GM20431 (cell line): ENCODE measurements at regions not wholly inside any gene's neighbourhood (a gene's known extent, or its start where the extent isn't known, plus 50 kb on each side); places are given as distances from the start of the nearest gene placed in this dataset.
"Not testable (repeated sequence)": the region's sequence is repeated elsewhere in the genome, so short reads cannot be mapped to it uniquely, and the experiment has no call there.

Source experiments
- in situ Hi-C: fragments of 300-500 bp; cut with MseI, MboI; formaldehyde crosslinking; loops from one replicate; pipeline ENCODE4 v1.15.0; 2020; ENCODE audit warnings: low sequenced_read_pairs; ENCODE audit not compliant: unreplicated experiment

DNA sequence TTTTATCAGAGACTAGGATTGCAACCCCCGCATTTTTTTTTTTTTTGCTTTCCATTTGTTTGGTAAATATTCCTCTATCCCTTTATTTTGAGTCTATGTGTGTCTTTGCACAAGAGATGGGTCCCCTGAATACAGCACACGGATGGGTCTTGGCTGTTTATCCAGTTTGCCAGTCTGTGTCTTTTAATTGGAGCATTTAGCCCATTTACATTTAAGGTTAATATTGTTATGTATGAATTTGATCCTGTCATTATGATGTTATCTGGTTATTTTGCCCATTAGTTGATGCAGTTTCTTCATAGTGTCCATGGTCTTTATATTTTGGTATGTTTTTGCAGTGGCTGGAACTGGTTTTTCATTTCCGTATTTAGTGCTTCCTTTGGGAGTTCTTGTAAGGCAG lies 220.9 kb downstream of the UTRN start:
- in situ Hi-C loops, result not testable (repeated sequence)

DNA sequence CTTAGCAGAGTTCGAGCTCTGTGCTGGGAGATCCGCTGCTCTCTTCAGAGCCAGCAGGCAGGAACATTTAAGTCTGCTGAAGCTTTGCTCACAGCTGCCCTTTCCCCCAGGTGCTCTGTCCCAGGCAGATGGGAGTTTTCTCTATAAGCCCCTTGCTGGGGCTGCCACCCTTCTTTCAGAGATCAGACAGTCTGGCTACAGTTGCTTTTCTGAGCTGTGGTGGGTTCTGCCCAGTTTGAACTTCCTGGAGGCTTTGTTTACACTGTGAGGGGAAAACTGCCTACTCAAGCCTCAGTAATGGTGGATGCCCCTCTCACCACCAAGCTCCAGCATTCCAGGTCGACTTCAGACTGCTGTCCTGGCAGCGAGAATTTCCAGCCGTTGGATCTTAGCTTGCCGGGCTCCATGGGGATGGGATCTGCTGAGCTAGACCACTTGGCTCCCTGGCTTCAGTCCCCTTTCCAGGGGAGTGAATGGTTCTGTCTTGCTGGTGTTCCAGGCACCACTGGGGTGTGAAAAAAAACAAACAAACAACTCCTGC lies 222.7 kb downstream of the UTRN start:
- in situ Hi-C loops, result not testable (repeated sequence)

DNA sequence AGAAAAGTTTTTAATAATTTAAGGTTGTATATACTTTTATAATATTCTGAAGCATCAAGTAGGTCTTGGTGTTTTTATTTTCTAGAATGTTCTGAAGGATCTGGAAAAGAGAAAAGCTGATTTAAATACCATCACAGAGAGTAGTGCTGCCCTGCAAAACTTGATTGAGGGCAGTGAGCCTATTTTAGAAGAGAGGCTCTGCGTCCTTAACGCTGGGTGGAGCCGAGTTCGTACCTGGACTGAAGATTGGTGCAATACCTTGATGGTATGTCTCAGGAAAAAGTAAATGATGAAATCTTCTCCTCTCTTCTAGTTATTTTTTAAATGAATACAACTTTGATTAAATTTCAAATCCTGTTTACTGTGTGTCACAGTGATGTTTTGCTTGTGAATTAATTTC lies 225.7 kb downstream of the UTRN start:
- in situ Hi-C loops, result no loop called here

DNA sequence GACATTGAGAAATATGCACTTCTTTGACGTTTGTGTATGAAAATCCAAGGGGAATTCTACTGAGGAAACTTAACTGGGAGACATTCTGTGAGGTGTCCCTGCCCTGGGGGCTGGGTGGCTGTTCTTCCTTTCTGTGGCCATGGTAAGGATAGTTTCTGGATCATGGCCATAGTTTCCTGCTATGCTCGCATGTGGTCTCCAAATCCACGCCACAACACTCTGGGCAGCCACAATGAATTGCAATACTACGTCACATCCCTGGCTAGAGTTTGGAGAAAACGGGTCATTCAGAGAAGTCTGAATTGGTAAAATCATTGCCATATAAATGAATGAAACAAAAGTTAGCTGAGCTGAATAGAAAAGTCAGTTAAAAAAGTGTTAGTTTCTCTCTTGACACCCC lies 230.6 kb downstream of the UTRN start:
- in situ Hi-C loops, result no loop called here

DNA sequence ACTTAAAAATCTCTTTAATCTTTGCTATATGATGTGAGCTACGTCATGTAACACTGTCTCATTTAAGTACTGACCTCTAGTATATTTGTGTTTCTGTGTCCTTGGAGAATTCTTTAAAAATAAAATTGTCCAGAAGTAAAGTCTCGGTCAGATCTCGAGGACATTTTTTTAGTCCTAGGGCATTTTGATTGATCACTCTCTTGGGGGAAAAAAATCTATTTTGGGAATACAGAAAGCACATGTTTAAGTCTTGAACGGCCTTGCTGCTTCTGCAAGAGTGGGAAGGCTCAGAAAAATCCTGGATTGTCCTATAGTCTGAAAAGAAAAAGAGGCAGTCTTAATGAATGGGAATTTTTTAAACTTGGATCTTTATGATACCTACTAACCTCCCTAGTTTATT lies 234.3 kb downstream of the UTRN start:
- in situ Hi-C loops, result no loop called here

DNA sequence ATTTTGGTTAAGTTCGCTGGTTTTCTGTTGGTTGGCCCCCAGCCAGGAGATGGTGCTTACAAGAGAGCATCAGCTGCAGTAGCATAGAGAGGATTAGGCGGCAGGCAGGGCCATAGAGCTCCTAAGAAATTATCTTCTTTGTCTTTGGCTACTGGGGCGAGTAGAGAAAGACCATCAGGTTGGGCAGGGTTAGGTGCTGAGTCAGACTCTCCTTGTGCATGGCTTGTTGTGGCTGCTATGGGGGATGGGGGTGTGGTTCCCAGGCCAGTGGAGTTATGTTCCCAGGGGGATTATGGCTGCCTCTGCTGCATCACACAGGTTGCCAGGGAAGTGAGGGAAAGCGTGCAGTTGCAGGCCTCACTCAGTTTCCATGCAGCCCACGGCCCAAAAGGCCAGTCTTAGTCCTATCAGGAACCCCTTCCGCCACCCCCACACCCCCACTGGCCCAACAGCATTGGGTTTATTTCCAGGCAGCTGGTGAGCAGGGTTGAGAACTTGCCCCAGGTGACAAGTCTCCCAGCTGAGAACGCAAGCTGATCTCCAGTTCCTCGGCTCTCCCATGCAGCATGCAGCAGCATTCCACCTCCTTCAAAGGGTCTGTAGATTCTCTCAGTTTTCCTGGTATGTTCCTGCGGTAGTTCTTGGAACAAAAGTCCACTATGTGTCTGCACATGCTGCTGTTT lies 243.7 kb downstream of the UTRN start:
- in situ Hi-C loops, result no loop called here

DNA sequence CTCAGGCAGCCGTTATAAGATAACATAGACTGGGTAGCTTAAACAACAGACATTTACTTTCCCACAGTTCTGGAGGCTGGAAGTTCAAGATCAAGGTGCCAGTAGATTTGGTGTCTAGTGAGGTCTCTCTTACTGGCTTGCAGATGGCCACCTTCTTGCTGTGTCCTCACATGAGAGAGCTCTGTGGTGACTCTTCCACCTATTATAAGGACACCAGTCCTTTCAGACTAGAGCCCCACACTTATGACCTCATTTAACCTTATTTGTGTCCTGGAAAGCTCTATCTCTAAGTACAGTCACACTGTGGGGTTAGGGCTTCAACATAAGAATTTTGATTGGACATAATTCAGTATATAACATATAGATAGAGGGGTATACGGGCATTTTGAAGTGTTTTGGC lies 245.0 kb downstream of the UTRN start:
- in situ Hi-C loops, result no loop called here

DNA sequence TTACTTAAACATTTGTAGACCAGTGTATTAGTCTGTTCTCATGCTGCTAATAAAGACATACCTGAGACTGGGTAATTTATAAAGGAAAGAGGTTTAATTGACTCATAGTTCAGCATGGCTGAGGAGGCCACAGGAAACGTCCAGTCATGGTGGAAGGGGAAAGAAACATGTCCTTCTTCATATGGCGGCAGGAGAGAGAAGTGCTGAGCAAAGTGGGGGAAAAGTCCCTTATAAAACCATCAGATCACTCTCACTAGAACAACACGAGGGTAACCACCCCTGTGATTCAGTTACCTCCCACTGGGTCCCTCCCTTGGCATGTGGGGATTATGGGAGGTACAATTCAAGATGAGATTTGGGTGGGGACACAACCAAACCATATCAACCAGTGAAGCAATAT lies 247.1 kb downstream of the UTRN start:
- in situ Hi-C loops, result not testable (repeated sequence)

DNA sequence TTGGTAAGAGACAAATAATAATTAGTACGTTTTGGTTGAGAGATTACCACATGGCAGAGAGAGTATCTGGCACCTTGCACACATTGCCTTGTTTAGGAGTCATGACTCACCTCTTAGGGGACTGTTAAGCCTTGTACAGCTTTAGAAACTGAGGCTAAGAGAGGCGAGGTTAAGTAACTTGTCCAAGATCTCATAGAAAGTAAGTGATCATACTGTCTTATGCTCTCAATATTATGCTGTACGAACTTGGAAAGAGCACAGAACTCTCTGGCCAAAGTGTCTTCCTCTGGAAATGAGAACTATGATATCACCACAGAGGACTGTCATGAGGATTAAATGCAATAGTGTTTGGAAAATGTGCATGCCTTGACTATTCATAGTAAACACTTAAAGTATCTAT lies 249.0 kb downstream of the UTRN start:
- in situ Hi-C loops, result no loop called here

DNA sequence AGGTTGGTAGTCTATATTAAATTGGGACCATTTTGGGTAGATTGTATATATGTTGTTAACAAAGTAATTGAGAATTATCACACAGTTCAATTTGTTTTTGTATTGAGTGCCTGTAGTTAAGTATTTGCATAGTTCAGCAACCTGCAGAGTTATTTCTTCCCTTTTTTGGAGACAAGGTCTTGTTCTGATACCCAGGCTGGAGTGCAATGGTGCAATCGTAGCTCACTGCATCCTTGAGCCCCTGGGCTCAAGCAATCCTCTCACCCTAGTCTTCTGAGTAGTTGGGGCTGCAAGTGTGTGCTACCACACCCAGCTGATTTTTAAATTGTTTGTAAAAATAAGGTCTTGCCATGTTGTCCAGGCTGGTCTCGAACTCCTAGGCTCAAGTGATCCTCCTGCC lies 250.5 kb downstream of the UTRN start:
- in situ Hi-C loops, result no loop called here

DNA sequence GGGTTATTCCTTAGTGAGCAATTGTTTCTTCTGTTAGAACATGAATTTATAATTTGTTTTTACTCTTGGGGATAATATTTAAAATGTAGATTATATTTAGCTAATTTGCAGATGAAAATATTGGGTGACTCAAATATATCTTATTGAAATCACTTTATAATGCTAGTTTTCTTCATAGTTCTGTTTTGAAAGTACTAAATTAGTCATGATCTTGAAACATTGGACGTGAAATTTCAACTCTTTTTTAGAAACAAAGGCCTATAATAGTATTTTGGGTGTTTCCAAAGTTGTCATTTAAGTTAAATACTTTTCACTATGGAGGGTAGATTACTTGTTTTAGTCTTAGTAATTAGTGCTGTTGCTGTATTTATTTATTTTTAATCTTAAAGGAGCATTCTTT lies 250.9 kb downstream of the UTRN start:
- in situ Hi-C loops, result no loop called here

DNA sequence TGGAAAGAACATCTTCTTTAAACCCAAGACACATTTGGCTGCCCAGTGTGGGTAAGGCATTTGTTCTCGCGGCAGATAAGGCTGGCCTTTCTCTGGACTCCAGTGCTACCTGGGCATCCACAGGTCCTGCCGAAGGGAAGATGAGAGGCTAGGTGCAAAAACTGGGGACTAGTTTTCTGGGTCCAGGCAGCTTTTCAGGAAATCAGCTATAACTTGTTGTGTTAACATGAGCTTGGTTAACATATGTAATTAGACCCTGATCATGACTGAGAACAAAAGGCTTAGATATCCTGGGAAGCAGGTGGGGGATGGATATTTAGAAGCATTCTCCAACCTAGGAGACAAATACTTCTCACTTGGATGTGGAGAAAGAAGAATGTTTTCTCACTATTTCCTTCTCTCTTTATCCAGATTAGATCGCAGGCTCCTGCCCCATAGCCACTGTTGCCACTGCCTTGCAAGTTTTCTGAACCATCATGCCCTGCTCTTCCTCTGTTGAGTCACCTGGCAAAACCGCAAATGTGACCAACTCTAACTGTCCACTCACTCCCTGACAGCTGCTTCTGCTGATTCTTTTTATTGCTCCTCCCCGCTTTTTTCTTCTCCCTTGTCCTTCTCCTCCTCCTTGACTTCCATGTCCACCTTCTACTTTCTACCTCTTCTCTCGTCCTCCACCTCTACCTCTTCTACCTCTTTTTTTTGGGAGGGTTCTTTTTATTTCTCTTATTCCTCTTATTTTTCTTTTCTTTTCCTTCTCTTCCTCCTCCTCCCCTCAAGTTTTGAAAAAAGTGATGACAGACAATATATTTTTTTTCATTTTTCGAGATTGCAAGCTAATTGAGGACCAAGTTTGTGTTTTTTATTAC lies 258.1 kb downstream of the UTRN start:
- in situ Hi-C loops, result no loop called here

DNA sequence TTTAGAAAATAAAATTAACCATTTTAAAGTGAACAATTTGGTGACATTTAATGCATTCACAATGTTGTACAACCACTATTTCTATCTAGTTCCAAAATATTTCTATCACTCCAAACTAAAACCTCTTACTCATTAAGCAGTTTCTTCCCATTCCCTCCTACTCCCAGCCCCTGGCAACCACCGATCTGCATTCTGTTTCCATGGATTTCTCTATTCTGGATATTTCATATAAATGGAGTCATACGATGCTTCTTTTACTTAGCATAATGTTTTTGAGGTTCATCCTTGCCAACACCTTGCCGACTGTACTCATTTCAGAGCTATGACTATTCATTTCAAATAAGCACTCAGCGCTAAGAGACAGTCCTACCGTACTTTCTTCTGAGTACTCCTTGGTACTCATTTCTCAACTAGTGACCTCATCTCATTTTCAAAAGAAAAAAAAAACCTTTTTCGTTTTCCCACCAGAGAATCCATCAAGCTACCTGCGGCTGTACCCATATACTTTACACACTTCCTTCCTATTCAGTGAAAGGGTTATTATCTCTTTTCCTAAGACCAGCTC lies 259.2 kb downstream of the UTRN start:
- in situ Hi-C loops, result no loop called here

DNA sequence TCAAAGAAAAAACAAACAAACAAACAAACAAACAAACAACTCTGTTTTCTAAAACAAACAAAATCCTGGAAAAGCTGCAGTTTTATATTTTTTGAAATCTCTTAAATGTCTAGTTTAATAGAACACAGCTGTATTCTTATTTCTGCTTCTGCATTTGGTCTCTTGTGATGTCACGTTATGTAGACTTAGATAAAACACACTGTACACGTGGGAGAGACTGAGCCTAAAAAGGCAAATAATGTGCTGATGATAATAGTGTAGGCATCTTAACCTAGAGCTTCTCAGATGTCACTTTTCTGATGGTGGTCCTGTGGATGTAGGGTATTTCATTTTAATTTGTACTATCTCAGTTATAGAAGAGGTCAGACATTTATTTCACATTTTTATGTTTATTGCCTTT lies 261.7 kb downstream of the UTRN start:
- in situ Hi-C loops, result no loop called here

DNA sequence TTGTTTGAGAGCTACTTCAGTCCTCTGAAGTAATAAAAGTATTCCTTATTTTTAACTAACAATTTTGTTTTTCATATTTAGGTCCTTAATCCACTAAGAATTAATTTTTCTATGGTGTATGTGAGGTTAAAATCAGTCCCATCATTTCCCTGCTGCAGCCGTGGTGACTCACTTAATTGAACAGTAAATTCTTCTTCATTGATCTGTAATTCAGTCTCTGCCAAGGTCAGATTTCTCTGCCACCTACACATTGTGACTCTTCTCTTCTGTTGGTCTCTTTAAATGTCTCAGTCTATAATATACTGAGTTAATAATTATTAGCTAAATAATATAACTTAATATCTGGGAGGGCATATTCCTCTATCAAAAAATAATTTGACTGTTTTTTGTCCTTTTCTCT lies 262.3 kb downstream of the UTRN start:
- in situ Hi-C loops, result no loop called here

DNA sequence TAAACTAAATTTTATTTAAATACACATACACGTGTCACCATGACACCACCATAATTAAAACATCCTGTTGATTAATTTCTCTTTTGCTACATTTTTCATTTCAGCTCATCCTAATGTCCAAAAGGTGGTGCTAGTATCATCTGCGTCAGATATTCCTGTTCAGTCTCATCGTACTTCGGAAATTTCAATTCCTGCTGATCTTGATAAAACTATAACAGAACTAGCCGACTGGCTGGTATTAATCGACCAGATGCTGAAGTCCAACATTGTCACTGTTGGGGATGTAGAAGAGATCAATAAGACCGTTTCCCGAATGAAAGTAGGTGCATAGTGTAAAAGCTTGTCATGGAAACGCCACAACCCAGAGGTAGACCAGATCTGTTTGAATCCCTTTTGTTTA lies 263.4 kb downstream of the UTRN start:
- in situ Hi-C loops, result no loop called here

DNA sequence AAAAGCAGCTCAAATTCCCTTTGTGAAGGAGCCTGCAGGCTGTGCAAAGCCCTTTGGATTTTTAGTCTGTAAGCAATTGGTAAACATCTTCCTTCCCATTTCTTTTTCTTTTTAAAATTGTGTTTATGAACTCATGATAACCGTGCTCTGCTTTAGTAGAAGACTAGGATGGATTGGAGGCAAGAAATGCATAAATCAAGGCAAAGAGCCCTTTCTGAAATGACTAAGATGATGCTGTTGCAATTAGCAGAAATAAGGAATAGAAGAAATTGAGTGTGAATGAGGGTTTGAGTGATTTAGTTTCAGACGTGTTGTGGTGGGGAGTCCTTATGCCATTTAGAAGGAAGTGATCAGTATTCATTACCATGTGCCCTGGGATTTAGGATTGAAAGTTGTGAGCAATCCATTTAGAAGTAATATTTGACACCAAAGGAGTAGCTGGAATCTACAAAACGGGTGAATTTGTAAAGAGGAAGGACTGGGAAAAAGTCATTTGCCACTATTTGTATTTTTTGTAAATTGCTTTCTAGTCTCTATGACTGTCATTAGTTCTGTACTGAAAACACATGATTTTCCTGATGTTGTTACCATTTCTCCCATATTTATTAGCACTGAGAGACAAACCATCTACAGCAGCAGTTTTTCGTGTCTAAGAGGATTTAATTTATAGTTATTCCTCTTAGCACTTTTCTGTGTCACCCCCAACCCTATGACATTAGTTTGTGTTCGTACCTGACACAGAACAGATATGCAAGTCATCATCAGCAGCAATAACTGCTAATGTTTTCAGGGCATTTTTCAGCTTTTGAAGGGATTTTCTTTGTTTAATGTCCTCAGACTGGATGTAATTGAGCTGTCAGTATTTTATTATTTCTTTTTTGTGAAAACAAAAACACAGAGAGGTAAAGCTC lies 265.0 kb downstream of the UTRN start:
- in situ Hi-C loops, result no loop called here

DNA sequence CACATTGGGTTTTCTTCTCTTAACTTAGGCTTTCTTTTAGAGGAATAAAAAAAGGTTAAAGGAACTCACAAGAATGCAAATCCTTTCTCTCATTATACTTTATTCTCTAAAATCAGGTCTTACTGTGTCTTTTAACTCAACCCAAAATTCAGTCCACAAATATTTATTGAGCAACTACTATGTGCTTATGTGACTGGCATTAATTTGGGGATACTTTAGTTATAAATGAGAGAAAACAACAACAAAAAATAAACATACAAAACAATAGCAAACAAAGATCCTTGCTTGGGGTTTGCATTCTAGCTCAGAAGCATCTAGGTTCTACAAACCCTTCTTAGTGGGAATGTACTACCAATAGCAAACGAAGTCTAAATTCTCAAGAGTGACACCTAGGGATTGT lies 266.2 kb downstream of the UTRN start:
- in situ Hi-C loops, result no loop called here

DNA sequence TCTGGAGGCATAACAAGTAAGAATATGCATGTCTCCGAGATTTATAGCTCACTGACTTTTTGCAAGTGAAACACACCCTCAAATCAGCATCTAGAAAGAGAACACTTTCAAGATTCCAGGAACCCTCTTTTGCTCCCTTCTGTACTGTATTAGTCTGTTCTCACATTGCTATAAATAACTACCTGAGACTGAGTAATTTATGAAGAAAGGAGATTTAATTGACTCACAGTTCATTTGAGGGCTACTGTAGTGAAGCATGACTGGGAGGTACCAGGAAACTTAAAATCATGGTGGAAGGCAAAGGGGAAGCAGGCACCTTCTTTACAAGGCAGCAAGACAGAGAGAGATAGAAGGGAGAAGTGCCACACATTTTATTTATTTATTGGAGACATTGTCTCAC lies 269.9 kb downstream of the UTRN start:
- in situ Hi-C loops, result no loop called here
